GM19025 (cell line): ENCODE measurements at regions not wholly inside any gene's neighbourhood (a gene's known extent, or its start where the extent isn't known, plus 50 kb on each side); places are given as distances from the start of the nearest gene placed in this dataset.
"Not testable (repeated sequence)": the region's sequence is repeated elsewhere in the genome, so short reads cannot be mapped to it uniquely, and the experiment has no call there.

Source experiments
- ATAC-seq: cut with Tn5 transposase; IDR thresholded peaks from one replicate; pipeline ENCODE4 v1.9.1; 2021; ENCODE audit warnings: mild to moderate bottlenecking, low read depth, moderate library complexity; ENCODE audit not compliant: unreplicated experiment

DNA sequence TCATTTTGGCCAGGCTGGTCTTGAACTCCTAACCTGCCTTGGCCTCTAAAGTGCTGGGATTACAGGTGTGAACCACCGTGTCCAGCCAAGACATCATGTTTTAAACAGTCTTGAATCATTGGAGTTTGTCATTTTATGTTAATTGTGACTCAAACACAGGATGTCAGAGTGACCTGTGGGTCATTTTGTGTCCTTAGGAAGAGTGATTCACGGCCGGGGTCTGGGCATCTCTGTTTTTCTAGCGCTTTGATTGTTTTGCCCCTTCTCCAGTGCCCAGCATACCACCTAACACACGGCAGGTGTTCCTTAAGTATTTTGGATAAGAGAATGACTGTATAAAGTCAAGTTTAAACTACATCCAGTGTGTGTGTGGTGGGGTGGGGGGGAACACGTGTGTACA lies 183.7 kb upstream of the KLF6 start:
- ATAC-seq, result no peak

DNA sequence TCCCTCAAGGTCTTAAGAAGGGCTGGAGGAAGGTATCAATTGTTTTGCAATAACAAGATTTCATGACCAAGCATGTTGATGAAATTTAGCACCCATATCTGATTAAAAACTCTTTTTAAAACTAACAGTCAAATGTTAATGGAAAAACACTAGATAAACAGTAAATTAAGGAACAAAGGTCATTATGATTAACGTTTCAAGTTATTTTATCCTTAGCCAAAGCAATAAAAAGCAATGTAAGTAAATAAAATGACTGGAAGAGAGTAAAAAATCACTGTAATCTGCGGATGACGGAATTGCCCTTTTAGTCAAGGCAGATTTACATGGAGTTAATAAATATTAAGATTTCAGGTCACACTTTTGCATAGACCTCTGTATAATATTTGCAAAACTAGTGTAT lies 179.5 kb upstream of the KLF6 start:
- no peak for ATAC-seq

DNA sequence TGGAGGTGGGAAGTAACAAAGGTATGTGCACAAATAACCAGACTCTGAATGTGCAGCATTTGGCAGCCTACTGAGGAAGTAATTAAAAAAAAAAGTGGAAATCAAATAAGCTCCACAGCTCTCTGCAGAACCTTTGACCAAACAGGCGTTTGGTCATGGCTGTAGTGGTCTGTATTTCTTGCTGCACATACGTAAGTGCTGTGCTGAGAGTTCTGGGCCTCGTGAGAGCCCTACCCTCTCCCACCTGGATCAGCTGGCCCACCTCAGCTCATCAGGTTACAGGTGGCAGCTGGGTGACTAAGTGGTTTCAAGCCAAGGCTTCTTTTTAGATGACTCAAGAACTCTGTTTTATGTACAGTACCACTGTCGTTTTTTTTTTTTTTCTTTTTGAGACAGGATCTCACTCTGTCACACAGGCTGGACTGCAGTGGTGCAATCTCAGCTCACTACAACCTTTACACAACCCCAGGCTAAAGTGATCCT lies 178.2 kb upstream of the KLF6 start:
- no peak for ATAC-seq

DNA sequence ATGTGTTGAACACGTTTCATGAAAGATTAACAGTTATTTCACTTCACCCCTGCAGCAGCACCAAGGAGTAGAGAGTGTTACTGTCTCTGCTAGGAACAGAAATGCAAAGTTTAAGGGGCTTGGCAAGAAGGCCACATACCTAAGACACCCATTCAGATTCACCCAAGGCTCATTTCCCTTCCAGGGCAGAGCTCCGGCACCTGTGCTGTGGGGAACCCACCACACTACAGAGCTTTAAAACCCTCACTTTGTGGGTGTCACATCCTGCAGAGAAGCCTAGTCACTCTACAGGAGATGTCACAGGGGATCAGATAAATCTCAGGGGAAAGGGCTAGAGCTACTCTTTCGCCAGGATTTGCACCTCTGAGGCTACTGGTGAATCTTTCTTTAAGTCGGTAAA lies 176.1 kb upstream of the KLF6 start:
- ATAC-seq, result no peak

DNA sequence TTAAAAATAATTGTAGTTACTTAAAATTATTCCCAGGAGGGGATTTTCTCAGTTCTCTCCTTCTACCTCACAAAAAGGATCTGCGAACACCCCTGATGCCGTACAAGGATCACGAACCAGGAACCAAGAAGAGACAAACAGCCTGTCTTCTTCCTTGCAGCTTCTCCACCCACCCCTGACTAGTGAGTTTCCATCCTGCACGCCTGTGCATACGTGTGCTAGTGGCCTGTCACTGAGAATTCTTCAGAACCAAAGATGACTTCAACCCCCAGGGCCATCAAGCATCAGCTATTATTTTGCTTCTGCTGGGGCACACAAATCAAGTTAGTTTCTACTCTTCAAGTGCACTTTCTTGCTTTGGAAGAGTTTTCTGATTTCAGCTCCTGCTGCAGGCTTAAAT lies 175.5 kb upstream of the KLF6 start:
- ATAC-seq, result no peak

DNA sequence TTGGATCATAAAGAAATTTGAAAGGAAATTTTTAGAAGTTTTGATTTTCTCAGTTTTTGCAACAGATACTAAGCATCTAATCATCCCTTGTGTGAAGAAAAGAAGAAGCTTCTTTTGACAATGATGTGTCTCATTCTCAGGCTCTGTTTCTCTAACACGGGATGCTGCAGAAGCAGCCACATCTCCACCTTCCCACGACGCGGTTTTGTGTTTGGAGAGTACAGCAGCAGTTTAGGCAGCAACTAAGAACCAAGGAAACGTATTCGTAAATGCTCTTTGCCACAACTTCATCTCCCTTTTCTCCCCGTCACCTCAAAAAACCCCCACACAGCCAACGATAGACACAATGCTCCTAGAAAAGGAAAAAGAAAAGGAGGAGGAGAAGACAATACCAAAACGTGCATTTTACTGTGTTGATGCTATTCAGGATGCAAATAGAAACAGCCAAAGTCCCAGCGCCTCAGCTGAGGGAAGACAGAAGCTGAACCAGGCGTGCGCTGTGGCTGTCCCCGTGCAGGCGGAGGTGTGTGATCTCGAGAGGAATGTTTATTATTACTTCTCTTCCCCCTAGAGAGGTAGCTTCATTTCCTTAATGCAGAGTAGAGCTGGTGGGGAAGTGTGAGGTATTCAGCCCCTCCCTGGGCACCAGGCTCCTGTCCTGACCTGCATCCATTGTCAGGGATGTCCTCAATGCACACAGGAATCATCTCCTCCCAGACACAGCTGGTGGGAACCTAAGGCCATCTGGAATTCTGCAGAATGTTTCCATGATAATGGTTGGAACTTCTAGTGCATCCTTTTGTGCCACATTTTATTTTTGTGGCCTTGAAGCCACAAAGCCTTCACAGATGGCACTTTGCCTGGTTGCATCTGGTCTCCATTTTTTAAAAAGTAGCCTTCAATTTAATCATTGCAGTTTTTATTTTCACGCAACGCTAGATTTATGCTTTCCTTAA lies 174.6 kb upstream of the KLF6 start:
- ATAC-seq, result no peak

DNA sequence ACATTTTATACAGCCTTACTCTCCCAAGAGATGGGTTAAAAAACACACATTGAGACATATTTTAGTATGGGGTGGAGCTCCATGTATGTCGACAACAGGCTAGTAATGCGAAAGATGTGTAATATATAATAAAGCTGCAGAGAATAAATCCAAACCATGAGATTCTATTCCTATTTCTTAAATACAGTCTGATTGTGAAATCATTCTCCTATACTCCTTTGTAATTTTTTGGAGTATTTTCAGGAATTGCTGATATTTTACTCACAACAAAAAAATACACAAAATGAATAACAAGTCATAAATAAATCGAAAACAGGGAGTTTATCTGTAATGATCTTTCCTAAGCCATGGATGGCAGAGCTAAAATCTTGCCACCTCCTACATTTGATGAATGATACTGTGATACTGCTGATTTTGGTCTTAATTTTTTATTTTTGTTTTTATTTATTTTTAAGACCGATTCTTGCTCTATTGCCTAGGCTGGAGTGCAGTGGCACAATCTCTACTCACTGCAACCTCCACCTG lies 173.5 kb upstream of the KLF6 start:
- no peak for ATAC-seq

DNA sequence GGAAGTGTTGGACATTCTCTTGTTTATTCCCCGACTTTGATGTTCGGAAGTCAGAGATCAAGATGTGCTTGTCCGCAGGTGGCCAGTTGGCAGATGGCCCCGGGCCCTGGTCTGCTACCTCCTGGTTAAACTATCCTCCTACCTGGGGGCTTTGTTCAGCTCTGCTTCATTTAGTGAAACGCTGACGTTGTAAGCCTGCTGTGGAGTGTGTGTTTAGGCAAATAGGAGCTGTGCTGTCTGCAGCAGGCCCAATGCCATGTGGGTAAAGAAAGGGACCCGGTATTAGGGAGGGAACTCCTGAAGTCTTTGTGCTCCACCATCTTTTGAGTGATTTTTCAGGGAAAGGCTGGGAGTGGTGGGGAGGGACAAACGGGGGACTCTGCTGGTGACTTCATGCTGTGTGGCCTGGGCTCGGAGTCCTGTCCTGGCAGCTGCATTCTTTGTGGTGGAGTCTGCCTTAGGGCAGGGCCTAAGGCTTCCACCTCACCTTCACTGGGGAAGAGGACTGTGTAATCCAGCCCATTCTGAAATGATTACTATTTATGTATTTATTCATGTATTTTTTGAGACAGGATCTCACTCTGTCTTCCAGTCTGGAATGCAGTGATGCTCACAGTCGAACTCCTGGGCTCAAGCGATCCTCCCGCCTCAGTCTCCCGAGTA lies 171.1 kb upstream of the KLF6 start:
- ATAC-seq, result no peak

DNA sequence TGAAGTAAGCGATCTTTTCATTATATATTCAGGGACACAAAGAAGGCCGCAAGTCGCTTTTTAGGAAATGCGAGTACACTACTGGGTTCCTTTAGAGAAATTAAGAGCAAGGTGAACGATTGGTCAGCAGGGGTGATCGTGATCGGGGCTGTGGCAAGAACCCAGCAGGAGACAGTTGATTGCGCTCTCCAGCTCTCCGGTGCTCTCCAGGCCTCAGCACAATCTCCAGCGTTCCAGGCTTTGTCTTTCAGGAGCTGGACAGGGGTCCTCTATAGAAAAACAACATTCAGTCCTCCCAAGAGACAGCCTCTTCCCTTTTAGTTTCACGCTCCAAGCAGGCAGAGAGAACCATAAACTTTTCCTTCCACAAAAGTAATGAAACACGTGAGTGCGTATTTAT lies 170.5 kb upstream of the KLF6 start:
- ATAC-seq, result no peak

DNA sequence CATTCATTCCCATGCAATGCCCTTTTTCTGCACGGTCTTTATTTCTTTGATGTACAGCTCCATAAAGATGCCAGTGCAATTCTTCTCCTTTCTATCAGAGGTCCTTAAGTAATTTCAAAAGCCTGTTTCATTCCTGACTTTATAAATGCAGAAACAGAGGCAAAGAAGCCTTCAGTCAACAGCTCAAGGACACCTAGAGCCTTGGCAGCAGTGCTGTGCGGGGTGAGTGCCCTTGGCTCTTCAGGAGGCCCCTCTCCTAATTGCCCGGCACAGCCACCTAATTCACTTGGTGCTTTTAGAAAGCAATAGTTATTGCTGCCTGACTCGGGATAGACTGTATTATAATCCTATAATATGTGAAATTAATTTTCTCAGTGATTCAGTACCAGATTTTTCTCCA lies 169.6 kb upstream of the KLF6 start:
- no peak for ATAC-seq

DNA sequence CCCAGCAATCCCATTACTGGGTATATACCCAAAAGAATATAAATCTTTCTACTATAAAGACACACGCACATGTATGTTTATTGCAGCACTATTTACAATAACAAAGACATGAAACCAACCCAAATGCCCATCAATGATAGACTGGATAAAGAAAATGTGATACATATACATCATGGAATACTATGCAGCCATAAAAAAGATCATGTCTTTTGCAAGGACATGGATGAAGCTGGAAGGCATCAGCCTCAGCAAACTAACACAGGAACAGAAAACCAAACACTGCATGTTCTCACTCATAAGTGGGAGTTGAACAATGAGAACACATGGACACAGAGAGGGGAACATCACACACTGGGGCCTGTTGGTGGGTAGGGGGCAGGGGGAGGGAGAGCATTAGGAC lies 169.0 kb upstream of the KLF6 start:
- not testable (repeated sequence) for ATAC-seq

DNA sequence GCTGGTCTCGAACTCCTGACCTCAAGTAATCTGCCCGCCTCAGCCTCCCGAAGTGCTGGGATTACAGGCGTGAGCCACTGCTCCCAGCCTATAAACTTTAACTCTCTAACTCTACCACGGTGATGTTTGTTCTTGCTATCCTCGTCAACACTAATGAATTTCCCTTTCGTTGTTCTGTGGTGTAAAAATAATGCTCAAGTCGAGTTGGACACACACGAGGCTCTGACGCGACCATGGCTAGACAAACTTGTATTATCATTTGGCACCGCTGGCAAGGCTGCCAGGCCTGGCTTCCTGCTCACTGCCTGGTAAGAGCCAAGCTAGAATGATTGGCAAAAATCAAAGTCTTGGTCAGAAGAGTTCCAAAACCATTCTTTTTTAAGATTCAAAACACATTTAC lies 167.0 kb upstream of the KLF6 start:
- no peak for ATAC-seq

DNA sequence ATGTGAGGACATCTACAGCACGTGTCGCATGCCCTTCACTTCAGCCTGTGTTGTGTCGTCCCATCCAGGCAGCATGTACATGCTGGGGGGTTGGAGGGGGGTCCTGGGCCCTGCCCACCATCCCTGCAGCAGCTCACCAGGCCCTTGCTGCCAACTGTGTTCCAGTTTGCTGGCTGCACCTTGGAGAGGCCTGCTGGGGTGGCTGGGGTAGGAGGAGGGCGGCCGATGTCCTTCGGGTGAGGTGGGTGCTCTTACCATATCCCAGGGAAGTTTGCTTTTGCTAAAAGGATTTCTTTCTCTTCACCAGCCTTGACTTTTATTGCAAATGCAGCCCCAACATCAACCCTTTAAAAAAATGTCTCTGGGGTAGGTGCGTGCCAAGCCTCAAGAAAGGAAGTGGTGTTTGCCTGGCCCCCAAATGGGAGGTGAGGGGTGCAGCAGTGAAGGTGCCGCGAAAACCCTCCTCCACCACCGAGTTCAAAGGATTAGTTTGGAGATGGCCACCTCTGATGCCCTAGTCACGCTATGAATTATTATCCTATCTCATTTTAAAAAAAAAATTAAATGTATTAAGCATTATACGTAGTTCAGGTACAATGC lies 165.8 kb upstream of the KLF6 start:
- no peak for ATAC-seq

DNA sequence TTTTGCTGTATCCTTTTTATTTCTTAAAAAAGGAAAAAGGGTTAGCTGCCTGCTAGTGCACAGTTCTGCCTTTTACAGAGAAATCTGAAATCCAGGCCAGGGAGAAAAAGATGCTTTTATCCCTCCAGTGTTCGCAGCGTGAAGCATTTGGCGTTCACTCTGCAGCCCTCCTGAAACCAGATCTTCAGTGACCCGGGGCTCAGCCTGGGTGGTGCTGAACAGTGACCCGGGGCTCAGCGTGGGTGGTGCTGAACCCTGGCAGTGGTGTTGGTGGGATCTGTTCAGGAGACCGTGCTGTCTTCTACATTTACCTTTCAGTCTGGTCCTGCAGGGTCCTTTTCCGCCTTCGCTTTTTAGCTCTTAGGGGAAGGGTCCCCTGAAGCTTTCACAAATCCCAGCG lies 164.7 kb upstream of the KLF6 start:
- ATAC-seq, result no peak

DNA sequence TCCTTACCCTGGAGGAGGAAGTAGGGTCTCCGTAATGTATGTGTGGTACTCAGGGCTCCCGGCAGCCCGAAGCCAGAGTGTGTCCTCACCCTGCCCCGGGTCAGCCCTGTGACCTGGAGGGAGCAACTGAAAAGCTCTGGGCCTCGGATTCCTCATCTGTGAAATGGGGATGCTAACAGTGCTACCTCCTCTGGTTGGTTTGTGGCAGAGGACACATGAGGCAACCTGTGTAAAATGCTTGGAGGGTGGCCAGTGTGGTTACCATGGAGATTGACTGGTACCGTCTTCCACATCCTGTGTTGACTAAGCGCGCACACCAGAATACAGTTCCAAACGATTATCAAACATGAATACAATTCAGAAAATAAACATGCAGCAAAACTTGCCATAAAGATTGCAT lies 163.8 kb upstream of the KLF6 start:
- ATAC-seq, result no peak

DNA sequence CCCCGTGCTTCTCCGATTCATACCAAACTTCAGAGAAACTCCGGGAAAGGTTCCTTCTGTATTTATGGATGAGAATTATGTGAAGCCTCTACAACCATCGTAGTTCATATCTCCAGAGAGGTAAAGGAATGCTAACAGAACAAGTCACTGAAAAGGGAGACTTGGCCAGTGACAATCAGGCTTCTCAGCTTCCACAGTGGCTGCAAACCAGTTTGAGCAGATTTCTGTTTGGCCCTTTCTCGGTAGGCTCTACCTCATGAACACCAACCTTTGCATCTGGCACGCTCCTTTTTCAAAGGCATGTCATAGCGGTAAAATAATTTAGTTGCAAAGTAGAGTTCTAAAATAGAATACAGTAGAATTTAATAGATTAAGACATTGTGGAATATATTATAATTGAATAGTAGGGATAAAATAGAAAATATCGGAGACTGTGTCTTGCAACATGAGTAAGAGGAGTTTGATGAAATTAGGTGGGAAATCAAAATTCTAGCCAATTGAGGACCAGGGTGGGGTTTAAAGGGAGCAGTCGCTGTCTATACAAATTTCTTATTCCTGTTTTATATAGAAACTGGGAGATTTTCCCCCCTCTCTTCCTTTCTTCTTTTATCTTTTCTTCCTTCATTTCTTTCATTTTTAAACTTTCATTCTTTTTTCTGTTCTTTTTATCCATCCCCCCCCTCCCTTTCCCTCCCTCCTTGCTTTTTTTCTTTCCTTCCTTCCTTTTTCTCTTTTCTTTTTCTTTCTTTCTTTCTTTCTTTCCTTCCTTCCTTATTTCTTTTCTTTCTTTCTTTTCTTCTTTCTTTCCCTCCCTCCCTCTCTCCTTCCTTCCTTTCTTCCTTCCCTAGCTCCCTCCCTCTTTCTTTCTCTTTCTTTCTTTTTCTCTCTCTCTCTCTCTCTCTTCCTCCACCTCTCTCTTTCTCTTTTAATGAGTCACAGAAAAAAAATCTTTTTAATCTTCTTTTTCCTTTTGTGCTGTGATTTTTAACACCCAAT lies 161.5 kb upstream of the KLF6 start:
- no peak for ATAC-seq

DNA sequence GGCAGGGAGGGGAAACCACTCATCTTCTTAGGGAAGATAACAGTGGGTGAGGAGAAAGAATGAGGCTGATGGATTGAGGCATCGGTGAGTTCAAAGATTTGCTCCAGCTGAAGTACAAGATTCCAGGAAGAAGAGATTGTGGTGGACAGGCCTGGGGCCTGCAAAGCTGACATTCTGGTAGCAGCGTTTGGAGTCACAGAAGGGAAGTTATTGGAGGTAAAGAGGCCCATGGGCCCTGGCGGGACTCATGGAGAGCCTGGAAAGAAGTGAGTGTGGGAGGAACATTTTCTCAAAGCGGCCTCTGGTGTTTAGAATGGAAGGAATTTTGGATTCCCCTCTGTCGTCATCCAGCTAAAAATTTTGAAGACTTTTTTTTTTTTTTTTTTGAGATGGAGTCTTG lies 160.0 kb upstream of the KLF6 start:
- ATAC-seq, result no peak

DNA sequence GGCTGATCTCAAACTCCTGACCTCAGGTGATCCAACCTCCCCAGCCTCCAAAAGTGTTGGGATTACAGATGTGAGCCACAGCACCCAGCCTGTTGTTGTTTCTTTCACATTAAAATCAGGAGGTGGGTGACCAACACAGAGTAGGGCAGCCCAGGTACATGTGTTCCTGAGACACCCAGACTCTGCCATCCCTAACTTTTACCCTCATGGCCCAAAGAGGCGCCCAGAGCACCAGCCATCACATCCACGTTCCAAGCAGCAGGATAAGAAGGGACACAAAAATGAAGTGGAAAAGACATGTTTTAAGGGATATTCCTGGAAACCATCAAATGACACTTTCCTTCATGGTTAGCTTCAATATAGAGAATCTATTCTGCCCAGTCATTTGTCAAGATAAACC lies 159.6 kb upstream of the KLF6 start:
- no peak for ATAC-seq

DNA sequence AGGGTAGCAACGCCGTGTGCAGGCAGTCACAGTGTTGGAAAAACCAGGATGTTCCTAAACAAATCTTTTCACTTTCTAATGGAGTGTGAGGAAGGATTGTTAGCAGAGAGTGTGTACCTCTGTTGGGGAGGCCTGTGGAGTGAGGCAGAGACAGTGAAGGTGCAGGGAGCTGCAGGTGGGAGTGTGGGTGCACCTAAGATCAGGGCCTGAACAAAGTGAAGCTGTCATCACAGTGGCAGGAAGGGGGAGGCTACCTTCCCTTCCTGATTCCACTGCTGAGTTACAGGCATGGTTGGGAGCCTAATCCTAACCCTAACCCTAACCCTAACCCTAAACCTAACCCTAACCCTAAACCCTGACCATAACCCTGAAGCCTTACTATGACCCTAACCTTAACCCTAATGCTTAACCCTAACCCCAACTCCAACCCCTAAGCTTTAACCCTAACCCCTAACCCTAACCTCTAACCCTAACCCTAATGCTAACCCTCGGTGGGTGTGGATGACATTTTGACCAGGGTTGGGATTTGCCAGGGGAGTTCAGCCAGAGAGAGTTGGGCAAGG lies 158.8 kb upstream of the KLF6 start:
- no peak for ATAC-seq
